ENCODE measurements at regions not wholly inside any gene's neighbourhood (a gene's known extent, or its start where the extent isn't known, plus 50 kb on each side); places are given as distances from the start of the nearest gene placed in this dataset.

- H3K27me3 ChIP-seq (ENCODE audit: control insufficient read depth, insufficient read depth, low read length): no peaks in the 10 kb centered on the region
- intact Hi-C loops (cut with micrococcal nuclease; ENCODE audit: unreplicated experiment): no loop called here
- TF ChIP-seq CTCF (IDR thresholded peaks at IDR 0.05) (no peak), REST (IDR thresholded peaks at IDR 0.05; ENCODE audit: insufficient read depth in 1 of 2, low read depth in 2 of 2, low read length in 1 of 2) (no peak), POLR2AphosphoS5 (IDR thresholded peaks at IDR 0.05; ENCODE audit: low read depth, low read length) (no peak), TCF7L2 (IDR thresholded peaks at IDR 0.05; ENCODE audit: low read depth, low read length) (no peak), SIN3A (IDR thresholded peaks at IDR 0.05; ENCODE audit: borderline replicate concordance, insufficient read depth, low read depth, low read length) (no peak)
- H3K4me1 ChIP-seq (ENCODE audit: control insufficient read depth, insufficient read depth, low read length): no peaks in the 10 kb centered on the region
- no peak for ATAC-seq
- no peak overlapping the region for H3K27ac ChIP-seq (ENCODE audit: low read length)
- no peak for DNase-seq (ENCODE audit: low read depth, low spot score)
- POLR2A ChIA-PET: no interaction called here
- in situ Hi-C loops (cut with HindIII; ENCODE audit: low pct_unique_long_range_greater_than_20kb, low sequenced_read_pairs): no loop called here
- BruUV-seq (replicated peaks): no TSS peak
- H3K9me3 ChIP-seq (ENCODE audit: control insufficient read depth, insufficient read depth, low read depth, low read length): peaks cover 5% of the 10 kb centered on the region; the same call in 1 of the 2 replicates
- no peak overlapping the region for H3K4me3 ChIP-seq (ENCODE audit: low read depth in 2 of 2, low read length in 2 of 2)
- CTCF ChIA-PET: no interaction called here
- no peaks in the 10 kb centered on the region for H3K36me3 ChIP-seq (ENCODE audit: control insufficient read depth, insufficient read depth, low read length)
Observed at GRCh38 chr1:228879164-228879563, 143.9 kb downstream of the RHOU start.

GRCh38 chr1:228882041-228882770 is 146.9 kb downstream of the RHOU start:
- in situ Hi-C loops (cut with HindIII; ENCODE audit: low pct_unique_long_range_greater_than_20kb, low sequenced_read_pairs) (no loop called here), intact Hi-C loops (cut with micrococcal nuclease; ENCODE audit: unreplicated experiment) (no loop called here)
- ChIA-PET POLR2A (no interaction called here), CTCF (no interaction called here)
- BruUV-seq (replicated peaks): no TSS peak
- no peaks in the 10 kb centered on the region for H3K4me1 ChIP-seq (ENCODE audit: control insufficient read depth, insufficient read depth, low read length)
- H3K27me3 ChIP-seq (ENCODE audit: control insufficient read depth, insufficient read depth, low read length): no peaks in the 10 kb centered on the region
- H3K36me3 ChIP-seq (ENCODE audit: control insufficient read depth, insufficient read depth, low read length): no peaks in the 10 kb centered on the region
- H3K27ac ChIP-seq (ENCODE audit: low read length): no peak overlapping the region
- H3K4me3 ChIP-seq (ENCODE audit: low read depth in 2 of 2, low read length in 2 of 2): no peak overlapping the region
- peaks cover 5% of the 10 kb centered on the region; the same call in 1 of the 2 replicates for H3K9me3 ChIP-seq (ENCODE audit: control insufficient read depth, insufficient read depth, low read depth, low read length)
- TF ChIP-seq SIN3A (IDR thresholded peaks at IDR 0.05; ENCODE audit: borderline replicate concordance, insufficient read depth, low read depth, low read length): no peak
- no peak for TF ChIP-seq CTCF (IDR thresholded peaks at IDR 0.05)
- no peak for TF ChIP-seq REST (IDR thresholded peaks at IDR 0.05; ENCODE audit: insufficient read depth in 1 of 2, low read depth in 2 of 2, low read length in 1 of 2)
- TF ChIP-seq TCF7L2 (IDR thresholded peaks at IDR 0.05; ENCODE audit: low read depth, low read length): no peak
- no peak for TF ChIP-seq POLR2AphosphoS5 (IDR thresholded peaks at IDR 0.05; ENCODE audit: low read depth, low read length)
- DNase-seq (ENCODE audit: low read depth, low spot score) (no peak), ATAC-seq (no peak)

All from Panc1 (cell line).